HUES6 (cell line): ENCODE measurements at regions not wholly inside any gene's neighbourhood (a gene's known extent, or its start where the extent isn't known, plus 50 kb on each side); places are given as distances from the start of the nearest gene placed in this dataset.
"Not testable (repeated sequence)": the region's sequence is repeated elsewhere in the genome, so short reads cannot be mapped to it uniquely, and the experiment has no call there.

ENCODE experiments used
- H3K27ac ChIP-seq: 2 replicates; pipeline ENCODE4 v1.7.0; 2013; ENCODE audit warnings: low read depth, mild to moderate bottlenecking, low read length, inconsistent platforms
- H3K27me3 ChIP-seq: 2 replicates; pipeline ENCODE4 v1.6.1; 2013; ENCODE audit warnings: low read length; ENCODE audit not compliant: control insufficient read depth, insufficient read depth
- H3K36me3 ChIP-seq: 2 replicates; pipeline ENCODE4 v1.6.1; 2013; ENCODE audit warnings: low read length; ENCODE audit not compliant: control insufficient read depth, insufficient read depth
- H3K4me1 ChIP-seq: 2 replicates; pipeline ENCODE4 v1.6.1; 2013; ENCODE audit warnings: low read length; ENCODE audit not compliant: control insufficient read depth, insufficient read depth
- H3K4me3 ChIP-seq: 2 replicates; pipeline ENCODE4 v1.5.1; 2013; ENCODE audit warnings: low read depth, low read length
- H3K9ac ChIP-seq: one replicate; pipeline ENCODE4 v1.6.1; 2013; ENCODE audit warnings: mild to moderate bottlenecking, low read length
- H3K9me3 ChIP-seq: 2 replicates; pipeline ENCODE4 v1.6.1; 2013; ENCODE audit warnings: low read depth, low read length; ENCODE audit not compliant: control insufficient read depth, insufficient read depth

GRCh38 chr1:194889310-194889709 lies 1702.9 kb upstream of the B3GALT2 start:
- Histone ChIP-seq H3K9ac (no peak overlapping the region), H3K36me3 (no peaks in the 10 kb centered on the region), H3K9me3 (peaks cover 6% of the 10 kb centered on the region; the same call in 1 of the 2 replicates), H3K27ac (no peak overlapping the region), H3K27me3 (no peaks in the 10 kb centered on the region), H3K4me3 (no peak overlapping the region), H3K4me1 (no peaks in the 10 kb centered on the region)

DNA sequence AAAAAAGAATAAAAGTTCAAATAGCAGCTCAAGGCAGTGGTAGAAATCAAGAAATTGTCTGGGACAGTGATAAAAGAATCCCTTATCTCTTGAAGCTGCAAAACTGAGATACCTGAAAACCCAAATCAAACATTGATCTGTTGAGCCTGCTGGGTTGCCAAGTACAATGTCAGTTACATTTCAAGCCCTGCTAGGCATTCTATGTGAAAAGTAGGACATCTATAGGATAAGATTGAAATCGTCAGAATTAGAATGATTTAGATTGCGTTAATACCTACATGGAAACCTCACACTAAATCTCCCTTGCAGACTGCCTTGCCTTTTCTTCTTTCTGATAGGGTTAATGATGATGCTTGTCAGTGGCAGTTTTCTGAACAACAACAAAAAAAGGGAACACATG lies 1684.4 kb upstream of the B3GALT2 start:
- no peak overlapping the region for H3K4me3 ChIP-seq
- H3K36me3 ChIP-seq, result no peaks in the 10 kb centered on the region
- H3K9ac ChIP-seq, result no peak overlapping the region
- no peaks in the 10 kb centered on the region for H3K27me3 ChIP-seq
- no peak overlapping the region for H3K27ac ChIP-seq
- no peaks in the 10 kb centered on the region for H3K4me1 ChIP-seq
- H3K9me3 ChIP-seq, result no peaks in the 10 kb centered on the region

GRCh38 chr1:194866153-194866552 lies 1679.7 kb upstream of the B3GALT2 start:
- no peaks in the 10 kb centered on the region for H3K4me1 ChIP-seq
- H3K36me3 ChIP-seq, result no peaks in the 10 kb centered on the region
- no peak overlapping the region for H3K9ac ChIP-seq
- peaks cover 2% of the 10 kb centered on the region; the same call in 1 of the 2 replicates for H3K9me3 ChIP-seq
- no peak overlapping the region for H3K4me3 ChIP-seq
- H3K27ac ChIP-seq, result no peak overlapping the region
- no peaks in the 10 kb centered on the region for H3K27me3 ChIP-seq

DNA sequence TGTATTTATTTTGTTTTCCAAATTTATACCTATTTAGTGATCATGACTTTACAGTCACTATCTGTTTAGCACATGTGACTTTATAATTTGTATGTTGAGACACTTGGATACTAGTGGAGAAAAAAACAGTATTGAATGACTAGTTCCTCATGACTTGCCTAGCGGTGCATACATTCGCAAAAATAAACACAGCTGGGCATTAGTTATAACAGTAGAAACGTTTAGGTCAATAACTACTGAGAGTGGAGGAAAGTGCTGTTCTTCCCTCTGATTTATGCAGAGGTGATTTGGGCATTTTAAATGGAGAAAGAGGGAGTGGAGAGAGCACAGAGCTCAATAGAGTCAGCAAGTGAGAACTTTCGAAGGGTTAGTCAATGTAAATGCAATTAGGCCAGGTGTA lies 1679.0 kb upstream of the B3GALT2 start:
- Histone ChIP-seq H3K27me3 (no peaks in the 10 kb centered on the region), H3K4me1 (no peaks in the 10 kb centered on the region)

DNA sequence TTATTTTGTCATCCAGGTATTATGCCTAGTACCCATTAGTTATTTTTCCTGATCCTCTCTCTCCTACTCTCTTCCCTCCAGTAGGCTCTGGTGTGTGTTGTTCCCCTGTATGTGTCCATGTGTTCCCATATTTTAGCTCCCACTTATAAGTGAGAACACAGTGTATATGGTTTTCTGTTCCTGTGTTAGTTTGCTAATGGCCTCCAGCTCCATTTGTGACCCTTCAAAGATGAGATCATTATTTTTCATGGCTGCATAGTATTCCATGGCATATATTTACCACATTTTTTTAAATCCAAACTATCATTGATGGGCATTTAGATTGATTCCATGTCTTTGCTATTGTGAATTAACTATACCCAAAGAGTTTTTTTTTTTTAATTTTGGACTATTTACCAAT lies 1675.7 kb upstream of the B3GALT2 start:
- Histone ChIP-seq H3K4me3 (no peak overlapping the region), H3K9ac (no peak overlapping the region), H3K36me3 (no peaks in the 10 kb centered on the region), H3K4me1 (no peaks in the 10 kb centered on the region), H3K27me3 (no peaks in the 10 kb centered on the region), H3K27ac (no peak overlapping the region), H3K9me3 (peaks cover 2% of the 10 kb centered on the region; the same call in 1 of the 2 replicates)

More for the DNA sequence above, 1679.0 kb upstream of the B3GALT2 start:
- H3K9me3 ChIP-seq, result peaks cover 2% of the 10 kb centered on the region; the same call in 1 of the 2 replicates
- H3K36me3 ChIP-seq, result no peaks in the 10 kb centered on the region
- no peak overlapping the region for H3K27ac ChIP-seq
- H3K4me3 ChIP-seq, result no peak overlapping the region
- no peak overlapping the region for H3K9ac ChIP-seq

GRCh38 chr1:194860248-194861201 lies 1674.1 kb upstream of the B3GALT2 start:
- H3K9ac ChIP-seq, result no peak overlapping the region
- H3K4me1 ChIP-seq, result no peaks in the 10 kb centered on the region
- no peaks in the 10 kb centered on the region for H3K36me3 ChIP-seq
- no peak overlapping the region for H3K27ac ChIP-seq
- H3K27me3 ChIP-seq, result no peaks in the 10 kb centered on the region
- H3K9me3 ChIP-seq, result peaks cover 2% of the 10 kb centered on the region; the same call in 1 of the 2 replicates
- no peak overlapping the region for H3K4me3 ChIP-seq

DNA sequence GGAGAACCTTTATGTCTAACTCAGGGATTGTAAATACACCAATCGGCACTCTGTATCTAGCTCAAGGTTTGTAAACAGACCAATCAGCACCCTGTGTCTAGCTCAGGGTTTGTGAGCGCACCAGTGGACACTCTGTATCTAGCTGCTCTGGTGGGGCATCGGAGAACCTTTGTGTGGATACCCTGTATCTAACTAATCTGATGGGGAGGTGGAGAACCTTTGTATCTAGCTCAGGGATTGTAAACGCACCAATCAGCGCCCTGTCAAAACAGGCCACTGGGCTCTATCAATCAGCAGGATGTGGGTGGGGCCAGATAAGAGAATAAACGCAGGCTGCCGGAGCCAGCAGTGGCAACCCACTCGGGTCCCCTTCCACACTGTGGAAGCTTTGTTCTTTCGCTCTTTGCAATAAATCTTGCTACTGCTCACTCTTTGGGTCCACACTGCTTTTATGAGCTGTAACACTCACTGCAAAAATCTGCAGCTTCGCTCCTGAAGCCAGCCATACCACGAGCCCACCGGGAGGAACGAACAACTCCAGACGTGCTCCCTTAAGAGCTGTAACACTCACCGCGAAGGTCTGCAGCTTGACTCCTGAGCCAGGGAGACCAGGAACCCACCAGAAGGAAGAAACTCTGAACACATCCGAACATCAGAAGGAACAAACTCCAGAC lies 1673.2 kb upstream of the B3GALT2 start:
- H3K27me3 ChIP-seq, H3K4me3 ChIP-seq, H3K36me3 ChIP-seq, H3K27ac ChIP-seq, H3K9ac ChIP-seq, H3K9me3 ChIP-seq, H3K4me1 ChIP-seq: not testable (repeated sequence)

DNA sequence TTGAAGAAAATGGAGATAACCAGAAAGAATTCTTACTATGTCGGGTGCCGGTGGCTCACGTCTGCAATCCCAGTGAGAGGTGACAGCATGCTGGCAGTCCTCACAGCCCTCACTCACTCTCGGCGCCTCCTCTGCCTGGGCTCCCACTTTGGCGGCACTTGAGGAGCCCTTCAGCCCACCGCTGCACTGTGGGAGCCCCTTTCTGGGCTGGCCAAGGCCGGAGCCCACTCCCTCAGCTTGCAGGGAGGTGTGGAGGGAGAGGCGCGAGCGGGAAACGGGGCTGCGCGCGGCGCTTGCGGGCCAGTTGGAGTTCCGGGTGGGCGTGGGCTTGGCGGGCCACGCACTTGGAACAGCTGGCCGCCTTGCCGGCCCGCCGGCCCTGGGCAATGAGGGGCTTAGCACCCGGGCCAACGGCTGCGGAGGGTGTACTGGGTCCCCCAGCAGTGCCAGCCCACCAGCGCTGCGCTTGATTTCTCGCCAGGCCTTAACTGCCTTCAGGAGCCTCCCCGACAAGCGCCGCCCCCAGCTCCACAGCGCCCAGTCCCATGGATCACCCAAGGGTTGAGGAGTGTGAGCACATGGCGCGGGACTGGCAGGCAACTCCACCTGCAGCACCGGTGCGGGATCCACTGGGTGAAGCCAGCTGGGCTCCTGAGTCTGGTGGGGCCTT lies 1672.5 kb upstream of the B3GALT2 start:
- H3K4me3 ChIP-seq, H3K27ac ChIP-seq, H3K27me3 ChIP-seq, H3K9ac ChIP-seq, H3K4me1 ChIP-seq, H3K9me3 ChIP-seq, H3K36me3 ChIP-seq: not testable (repeated sequence)

DNA sequence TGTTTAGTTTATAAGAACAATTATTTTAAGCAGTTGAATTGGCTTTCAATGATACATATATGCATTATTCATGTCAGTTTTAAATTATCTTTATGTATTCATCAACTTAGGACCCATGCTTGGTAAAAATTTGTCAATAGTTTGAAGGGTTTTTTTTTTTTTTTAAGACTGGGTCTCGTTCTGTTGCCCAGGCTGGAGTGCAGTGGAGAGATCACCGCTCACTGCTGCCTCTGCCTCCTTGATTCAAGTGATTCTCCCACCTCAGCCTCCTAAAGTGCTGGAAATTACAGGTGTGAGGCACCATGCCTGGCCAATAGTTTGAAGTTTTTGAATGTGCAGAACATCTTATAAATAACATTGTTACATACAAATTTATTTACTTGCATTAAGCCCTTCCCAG lies 1671.0 kb upstream of the B3GALT2 start:
- no peaks in the 10 kb centered on the region for H3K27me3 ChIP-seq
- H3K4me3 ChIP-seq, result no peak overlapping the region
- H3K4me1 ChIP-seq, result no peaks in the 10 kb centered on the region
- H3K36me3 ChIP-seq, result no peaks in the 10 kb centered on the region
- peaks cover 2% of the 10 kb centered on the region; the same call in 1 of the 2 replicates for H3K9me3 ChIP-seq
- no peak overlapping the region for H3K9ac ChIP-seq
- H3K27ac ChIP-seq, result no peak overlapping the region

GRCh38 chr1:194848846-194849245 lies 1662.4 kb upstream of the B3GALT2 start:
- Histone ChIP-seq H3K9ac (no peak overlapping the region), H3K27ac (no peak overlapping the region), H3K4me3 (no peak overlapping the region), H3K4me1 (no peaks in the 10 kb centered on the region), H3K27me3 (no peaks in the 10 kb centered on the region), H3K9me3 (no peaks in the 10 kb centered on the region), H3K36me3 (no peaks in the 10 kb centered on the region)

DNA sequence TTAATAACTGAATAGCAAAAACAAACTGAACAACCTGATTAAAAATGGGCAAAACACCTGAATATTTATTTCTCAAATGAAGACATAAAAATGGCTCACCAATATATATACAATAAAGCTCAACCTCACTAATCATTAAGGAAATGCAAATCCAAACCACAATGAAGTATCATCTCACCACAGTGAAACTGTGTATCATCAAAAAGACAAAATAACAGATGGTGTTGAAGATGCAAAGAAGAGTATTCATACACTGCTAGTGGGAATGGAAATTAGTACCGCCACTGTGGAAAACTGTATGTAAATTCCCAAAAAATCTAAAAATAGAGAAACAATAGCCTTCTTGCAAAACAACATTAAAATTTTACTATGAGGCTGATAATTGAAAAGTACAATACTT lies 1660.1 kb upstream of the B3GALT2 start:
- no peaks in the 10 kb centered on the region for H3K9me3 ChIP-seq
- H3K9ac ChIP-seq, result no peak overlapping the region
- no peak overlapping the region for H3K4me3 ChIP-seq
- no peak overlapping the region for H3K27ac ChIP-seq
- no peaks in the 10 kb centered on the region for H3K36me3 ChIP-seq
- H3K4me1 ChIP-seq, result no peaks in the 10 kb centered on the region
- H3K27me3 ChIP-seq, result no peaks in the 10 kb centered on the region
